Neural cell (in vitro differentiated cells): ENCODE measurements at regions not wholly inside any gene's neighbourhood (a gene's known extent, or its start where the extent isn't known, plus 50 kb on each side); places are given as distances from the start of the nearest gene placed in this dataset.
A peak's percentile ranks its signal among the peaks of the same experiment; 100 is the strongest.

ENCODE experiments used
- H2AFZ ChIP-seq: fragments of 200-600, 300-800 bp; sonication (generic), shearing (Covaris generic); 2 replicates; pipeline ENCODE4 v1.6.0; 2014; ENCODE audit warnings: low read depth, mild to moderate bottlenecking, antibody characterized with exemption, low read length, moderate library complexity
- H3F3A ChIP-seq: fragments of 200-600 bp; shearing (Covaris generic); 2 replicates; pipeline ENCODE4 v1.6.1; 2016; ENCODE audit warnings: mild to moderate bottlenecking, moderate library complexity, mixed read lengths, antibody characterized with exemption, low read length; ENCODE audit not compliant: insufficient read depth, poor library complexity, severe bottlenecking
- H3K27ac ChIP-seq: fragments of 200-600, 300-800 bp; sonication (generic), shearing (Covaris generic); 2 replicates; pipeline ENCODE4 v1.5.1; 2014; ENCODE audit warnings: mild to moderate bottlenecking, low read length, moderate library complexity
- H3K27me3 ChIP-seq: fragments of 300-800, 200-600 bp; sonication (generic), shearing (Covaris generic); 2 replicates; pipeline ENCODE4 v1.6.0; 2014; ENCODE audit warnings: mild to moderate bottlenecking, low read depth, low read length, moderate library complexity; ENCODE audit not compliant: insufficient read depth
- H3K36me3 ChIP-seq: fragments of 300-800, 200-600 bp; sonication (generic), shearing (Covaris generic); 2 replicates; pipeline ENCODE4 v1.5.1; 2014; ENCODE audit warnings: mild to moderate bottlenecking, antibody characterized with exemption, low read length, moderate library complexity; ENCODE audit not compliant: insufficient read depth
- H3K4me2 ChIP-seq: fragments of 300-800, 200-600 bp; sonication (generic), shearing (Covaris generic); 2 replicates; pipeline ENCODE4 v1.6.0; 2014; ENCODE audit warnings: mild to moderate bottlenecking, low read length
- H3K4me3 ChIP-seq: fragments of 300-800, 200-600 bp; sonication (generic), shearing (Covaris generic); 2 replicates; pipeline ENCODE4 v1.5.1; 2014; ENCODE audit warnings: mild to moderate bottlenecking, low read length, moderate library complexity
- H3K79me2 ChIP-seq: fragments of 200-600 bp; shearing (Covaris generic); replicated peaks from 2 replicates; pipeline ENCODE4 v1.6.0; 2014; ENCODE audit warnings: mild to moderate bottlenecking, low read length, moderate library complexity; ENCODE audit not compliant: insufficient read depth
- H3K9ac ChIP-seq: fragments of 300-800, 200-600 bp; sonication (generic), shearing (Covaris generic); 2 replicates; pipeline ENCODE4 v1.6.1; 2016; ENCODE audit warnings: mild to moderate bottlenecking, low read length, mixed read lengths
- H3K9me2 ChIP-seq: fragments of 200-600 bp; shearing (Covaris generic); 2 replicates; pipeline ENCODE4 v1.6.1; 2016; ENCODE audit warnings: mild to moderate bottlenecking, low read length, mixed read lengths; ENCODE audit not compliant: insufficient read depth
- H3K9me3 ChIP-seq: fragments of 200-600, 300-800 bp; sonication (generic), shearing (Covaris generic); 2 replicates; pipeline ENCODE4 v1.6.1; 2016; ENCODE audit warnings: mild to moderate bottlenecking, mixed run types, low read length, moderate library complexity, mixed read lengths
- H4K20me1 ChIP-seq: fragments of 200-600 bp; shearing (Covaris generic); 2 replicates; pipeline ENCODE4 v1.6.1; 2016; ENCODE audit warnings: mild to moderate bottlenecking, mixed run types; ENCODE audit not compliant: insufficient read depth
- CTCF ChIP-seq: fragments of 450-650 bp; IDR thresholded peaks from 2 replicates; pipeline ENCODE4 v1.5.1; 2014; ENCODE audit warnings: antibody characterized with exemption, mild to moderate bottlenecking, moderate library complexity; ENCODE audit not compliant: poor library complexity, severe bottlenecking
- EP300 ChIP-seq: fragments of 450-650 bp; conservative IDR thresholded peaks from 2 replicates; pipeline ENCODE4 v1.6.1; 2014; ENCODE audit warnings: antibody characterized with exemption, mild to moderate bottlenecking, moderate library complexity; ENCODE audit not compliant: poor library complexity, severe bottlenecking
- EZH2 ChIP-seq: fragments of 200-600, 300-800 bp; shearing (Covaris generic), sonication (generic); IDR thresholded peaks from 2 replicates; pipeline ENCODE4 v1.6.1; 2014; ENCODE audit warnings: antibody characterized with exemption, low read length, borderline replicate concordance, mild to moderate bottlenecking; ENCODE audit not compliant: insufficient read depth, poor library complexity, severe bottlenecking
- MXI1 ChIP-seq: fragments of 450-650 bp; conservative IDR thresholded peaks from 2 replicates; pipeline ENCODE4 v1.6.1; 2014; ENCODE audit warnings: antibody characterized with exemption, mild to moderate bottlenecking; ENCODE audit not compliant: poor library complexity, severe bottlenecking
- POLR2AphosphoS5 ChIP-seq: IDR thresholded peaks from 2 replicates; pipeline ENCODE4 v1.6.1; 2012
- RAD21 ChIP-seq: fragments of 450-650 bp; conservative IDR thresholded peaks from 2 replicates; pipeline ENCODE4 v1.6.1; 2014; ENCODE audit warnings: antibody characterized with exemption, mild to moderate bottlenecking, moderate library complexity
- SMC3 ChIP-seq: fragments of 450-650 bp; conservative IDR thresholded peaks from 2 replicates; pipeline ENCODE4 v1.6.1; 2014; ENCODE audit warnings: antibody characterized with exemption, mild to moderate bottlenecking, moderate library complexity; ENCODE audit not compliant: poor library complexity
- TAF1 ChIP-seq: IDR thresholded peaks from 2 replicates; pipeline ENCODE4 v1.6.1; 2012; ENCODE audit warnings: low read depth
- TF ChIP-seq, protein P1 (sequence below): IDR thresholded peaks from 2 replicates; pipeline ENCODE4 v1.6.1; 2012; ENCODE audit warnings: borderline replicate concordance

- Histone ChIP-seq H3K4me3 (peak overlapping the region; percentile 51), H3K9ac (no peak overlapping the region), H4K20me1 (no peaks in the 10 kb centered on the region), H3K79me2 (no peaks in the 10 kb centered on the region), H3K27me3 (no peaks in the 10 kb centered on the region), H2AFZ (no peak overlapping the region), H3K27ac (peak overlapping the region; percentile 47), H3K9me3 (no peaks in the 10 kb centered on the region), H3F3A (no peaks in the 10 kb centered on the region), H3K9me2 (no peaks in the 10 kb centered on the region), H3K4me2 (peak overlapping the region; percentile 7), H3K36me3 (no peaks in the 10 kb centered on the region)
- TF ChIP-seq MXI1 (no peak), EP300 (peak; percentile 77), POLR2AphosphoS5 (peak; percentile 49)
Observed at GRCh38 chr16:17773698-17774101, 302.9 kb upstream of the XYLT1 start.

DNA sequence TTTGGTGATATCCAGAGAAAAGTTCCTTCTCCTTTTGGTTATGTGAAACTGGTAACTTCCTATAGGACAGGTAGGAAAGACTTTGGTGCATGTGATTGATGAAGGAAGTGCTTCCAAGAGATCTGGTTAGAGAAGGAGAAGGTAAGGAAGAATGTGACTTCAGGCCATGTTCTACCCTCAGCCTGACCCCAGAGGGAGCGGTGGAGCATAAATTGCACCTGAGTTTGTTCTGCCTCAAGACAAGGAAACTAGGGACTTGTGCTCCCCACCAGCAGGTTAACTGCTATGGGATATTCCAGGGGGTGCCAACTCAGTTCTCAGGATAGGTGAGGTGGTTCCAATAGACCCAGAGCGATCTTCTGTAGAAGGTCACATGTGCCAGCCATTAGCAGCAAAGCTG is 299.3 kb upstream of the XYLT1 start:
- Histone ChIP-seq H3K27ac (no peak overlapping the region), H3K27me3 (no peaks in the 10 kb centered on the region), H2AFZ (no peak overlapping the region), H3K36me3 (no peaks in the 10 kb centered on the region), H3K4me2 (no peak overlapping the region), H3K9me3 (no peaks in the 10 kb centered on the region), H3K79me2 (no peaks in the 10 kb centered on the region), H4K20me1 (no peaks in the 10 kb centered on the region), H3F3A (no peaks in the 10 kb centered on the region), H3K4me3 (no peak overlapping the region), H3K9ac (no peak overlapping the region), H3K9me2 (no peaks in the 10 kb centered on the region)
- no peak for TF ChIP-seq CTCF
- no peak for TF ChIP-seq EP300
- no peak for TF ChIP-seq EZH2
- no peak for TF ChIP-seq MXI1
- TF ChIP-seq POLR2AphosphoS5, result no peak
- TF ChIP-seq, protein P1, sequence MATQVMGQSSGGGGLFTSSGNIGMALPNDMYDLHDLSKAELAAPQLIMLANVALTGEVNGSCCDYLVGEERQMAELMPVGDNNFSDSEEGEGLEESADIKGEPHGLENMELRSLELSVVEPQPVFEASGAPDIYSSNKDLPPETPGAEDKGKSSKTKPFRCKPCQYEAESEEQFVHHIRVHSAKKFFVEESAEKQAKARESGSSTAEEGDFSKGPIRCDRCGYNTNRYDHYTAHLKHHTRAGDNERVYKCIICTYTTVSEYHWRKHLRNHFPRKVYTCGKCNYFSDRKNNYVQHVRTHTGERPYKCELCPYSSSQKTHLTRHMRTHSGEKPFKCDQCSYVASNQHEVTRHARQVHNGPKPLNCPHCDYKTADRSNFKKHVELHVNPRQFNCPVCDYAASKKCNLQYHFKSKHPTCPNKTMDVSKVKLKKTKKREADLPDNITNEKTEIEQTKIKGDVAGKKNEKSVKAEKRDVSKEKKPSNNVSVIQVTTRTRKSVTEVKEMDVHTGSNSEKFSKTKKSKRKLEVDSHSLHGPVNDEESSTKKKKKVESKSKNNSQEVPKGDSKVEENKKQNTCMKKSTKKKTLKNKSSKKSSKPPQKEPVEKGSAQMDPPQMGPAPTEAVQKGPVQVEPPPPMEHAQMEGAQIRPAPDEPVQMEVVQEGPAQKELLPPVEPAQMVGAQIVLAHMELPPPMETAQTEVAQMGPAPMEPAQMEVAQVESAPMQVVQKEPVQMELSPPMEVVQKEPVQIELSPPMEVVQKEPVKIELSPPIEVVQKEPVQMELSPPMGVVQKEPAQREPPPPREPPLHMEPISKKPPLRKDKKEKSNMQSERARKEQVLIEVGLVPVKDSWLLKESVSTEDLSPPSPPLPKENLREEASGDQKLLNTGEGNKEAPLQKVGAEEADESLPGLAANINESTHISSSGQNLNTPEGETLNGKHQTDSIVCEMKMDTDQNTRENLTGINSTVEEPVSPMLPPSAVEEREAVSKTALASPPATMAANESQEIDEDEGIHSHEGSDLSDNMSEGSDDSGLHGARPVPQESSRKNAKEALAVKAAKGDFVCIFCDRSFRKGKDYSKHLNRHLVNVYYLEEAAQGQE, result no peak
- no peak for TF ChIP-seq RAD21
- no peak for TF ChIP-seq TAF1
- no peak for TF ChIP-seq SMC3

- no peak overlapping the region for H3K4me3 ChIP-seq
- no peaks in the 10 kb centered on the region for H3K27me3 ChIP-seq
- H3K27ac ChIP-seq, result no peak overlapping the region
- H3K9ac ChIP-seq, result no peak overlapping the region
- no peaks in the 10 kb centered on the region for H3K79me2 ChIP-seq
- H3K4me2 ChIP-seq, result no peak overlapping the region
- no peaks in the 10 kb centered on the region for H3K9me2 ChIP-seq
- no peaks in the 10 kb centered on the region for H3K9me3 ChIP-seq
- H4K20me1 ChIP-seq, result no peaks in the 10 kb centered on the region
- no peaks in the 10 kb centered on the region for H3F3A ChIP-seq
- TF ChIP-seq EZH2, result no peak
- no peak for TF ChIP-seq TAF1
- TF ChIP-seq, protein P1, result no peak
- TF ChIP-seq CTCF, result no peak
- TF ChIP-seq POLR2AphosphoS5, result no peak
- no peak for TF ChIP-seq RAD21
- TF ChIP-seq MXI1, result no peak
- TF ChIP-seq SMC3, result no peak
- TF ChIP-seq EP300, result no peak
- H3K36me3 ChIP-seq, result no peaks in the 10 kb centered on the region
- no peak overlapping the region for H2AFZ ChIP-seq
Observed at GRCh38 chr16:17769065-17769464, 298.3 kb upstream of the XYLT1 start.
